Ascending aorta (tissue), 2 donors: ENCODE measurements at regions not wholly inside any gene's neighbourhood (a gene's known extent, or its start where the extent isn't known, plus 50 kb on each side); places are given as distances from the start of the nearest gene placed in this dataset.

ENCODE experiments used
- DNase-seq, 2 donors: peaks; one replicate each; pipeline ENCODE4 v3.0.0-alpha.2; 2019; ENCODE audit warnings: low spot score in 2 of 2
- H3K27ac ChIP-seq, 2 donors: fragments of 200-600 bp; sonication (generic); one replicate each; pipeline ENCODE4 v1.5.1; 2016 to 2017; ENCODE audit warnings: mild to moderate bottlenecking in 1 of 2
- H3K27me3 ChIP-seq: fragments of 200-600 bp; sonication (generic); one replicate; pipeline ENCODE4 v1.5.1; 2017
- H3K36me3 ChIP-seq, 2 donors: fragments of 200-600 bp; sonication (generic); one replicate each; pipeline ENCODE4 v1.5.1; 2016
- H3K4me1 ChIP-seq, 2 donors: fragments of 200-600 bp; sonication (generic); one replicate each; pipeline ENCODE4 v1.5.1; 2016 to 2017; ENCODE audit warnings: mild to moderate bottlenecking in 1 of 2
- H3K4me3 ChIP-seq, 2 donors: fragments of 200-600 bp; sonication (generic); one replicate each; pipeline ENCODE4 v1.5.1; 2016 to 2017; ENCODE audit warnings: mild to moderate bottlenecking in 1 of 2
- H3K9me3 ChIP-seq, 2 donors: fragments of 200-600 bp; sonication (generic); one replicate each; pipeline ENCODE4 v1.5.1; 2016
- CTCF ChIP-seq, 3 experiments: fragments of 200-600 bp in 2 of 3; fragments of 450-650 bp in 1 of 3; sonication (generic) in 2 of 3; IDR thresholded peaks; one replicate each; pipeline ENCODE4 v1.5.1; 2016 to 2019; ENCODE audit warnings: antibody characterized with exemption in 3 of 3, mild to moderate bottlenecking in 1 of 3, moderate library complexity in 1 of 3
- intact Hi-C: fragments of 100-400 bp; cut with DNase I; formaldehyde crosslinking; loops from one replicate; pipeline ENCODE4 v1.15.1; 2023

GRCh38 chr7:28358423-28358868 lies 53.9 kb upstream of the CREB5 start:
- H3K4me1 ChIP-seq = no peaks in the 10 kb centered on the region
- no peak overlapping the region for H3K27ac ChIP-seq
- no peaks in the 10 kb centered on the region for H3K9me3 ChIP-seq
- DNase-seq = no peak
- H3K4me3 ChIP-seq = no peak overlapping the region
- TF ChIP-seq CTCF (IDR thresholded peaks at IDR 0.05) = no peak
- no peaks in the 10 kb centered on the region for H3K36me3 ChIP-seq
- intact Hi-C loops = no loop called here
- no peaks in the 10 kb centered on the region for H3K27me3 ChIP-seq

GRCh38 chr7:28360739-28361138 lies 51.6 kb upstream of the CREB5 start:
- Histone ChIP-seq H3K27ac (no peak overlapping the region), H3K4me1 (no peaks in the 10 kb centered on the region), H3K27me3 (no peaks in the 10 kb centered on the region), H3K36me3 (no peaks in the 10 kb centered on the region), H3K9me3 (no peaks in the 10 kb centered on the region), H3K4me3 (no peak overlapping the region)
- DNase-seq = no peak
- TF ChIP-seq CTCF (IDR thresholded peaks at IDR 0.05) = no peak
- intact Hi-C loops = no loop called here

GRCh38 chr7:28361551-28361950 lies 50.8 kb upstream of the CREB5 start:
- no peaks in the 10 kb centered on the region for H3K9me3 ChIP-seq
- H3K27me3 ChIP-seq = no peaks in the 10 kb centered on the region
- no peak overlapping the region for H3K27ac ChIP-seq
- no peak for DNase-seq
- no peaks in the 10 kb centered on the region for H3K4me1 ChIP-seq
- no peak overlapping the region for H3K4me3 ChIP-seq
- intact Hi-C loops = no loop called here
- TF ChIP-seq CTCF (IDR thresholded peaks at IDR 0.05) = no peak
- H3K36me3 ChIP-seq = no peaks in the 10 kb centered on the region

- Histone ChIP-seq H3K36me3 (no peaks in the 10 kb centered on the region), H3K27ac (no peak overlapping the region), H3K4me1 (no peaks in the 10 kb centered on the region), H3K27me3 (no peaks in the 10 kb centered on the region), H3K9me3 (no peaks in the 10 kb centered on the region), H3K4me3 (no peak overlapping the region)
- no peak for DNase-seq
- intact Hi-C loops = no loop called here
- no peak for TF ChIP-seq CTCF (IDR thresholded peaks at IDR 0.05)
Measured at GRCh38 chr7:28362182-28362581, 50.1 kb upstream of the CREB5 start.
